ENCODE measurements at regions not wholly inside any gene's neighbourhood (a gene's known extent, or its start where the extent isn't known, plus 50 kb on each side); places are given as distances from the start of the nearest gene placed in this dataset.

DNA sequence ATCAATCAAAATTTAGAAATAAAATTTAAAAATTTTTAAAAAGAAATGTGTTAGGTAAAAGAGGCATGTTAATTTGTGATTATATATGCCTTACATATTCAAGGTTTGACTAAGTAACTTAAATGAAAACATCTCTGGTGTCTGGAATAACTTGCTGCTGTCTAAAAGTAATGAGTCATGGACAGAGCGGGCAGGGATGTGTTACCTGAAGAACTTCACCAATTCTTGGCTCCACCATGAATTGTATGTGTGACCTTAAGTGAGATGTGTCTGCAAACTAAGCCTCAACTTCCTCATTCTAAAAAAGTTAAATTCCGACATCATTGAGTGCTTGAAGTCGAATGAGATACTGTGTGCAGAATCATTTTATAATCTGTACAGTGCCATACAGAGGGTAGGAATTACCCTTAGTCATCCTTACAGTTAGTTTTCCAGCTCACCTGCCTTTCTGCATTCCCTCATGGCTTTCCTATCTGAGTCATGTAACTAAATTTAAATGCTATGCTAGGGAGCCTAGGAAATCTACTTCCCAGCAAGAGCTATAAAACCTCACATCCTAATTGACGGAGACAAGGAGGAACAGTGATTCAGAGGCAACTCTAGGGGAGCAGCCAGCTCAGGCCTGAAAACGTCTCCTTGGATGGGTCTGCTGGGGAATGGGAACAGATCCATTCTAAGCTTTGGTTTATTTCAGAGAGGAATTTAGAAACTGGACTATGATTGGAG, 100.7 kb upstream of the TSPAN2 start:
- H3K4ac ChIP-seq (ENCODE audit: low read depth, low read length), result peak overlapping the region; percentile 81
- DNase-seq, result peak; percentile 95
- no peaks in the 10 kb centered on the region for H3K27me3 ChIP-seq (ENCODE audit: control insufficient read depth, insufficient read depth, low read length)
- no peaks in the 10 kb centered on the region for H3K36me3 ChIP-seq (ENCODE audit: control insufficient read depth, insufficient read depth, low read length)
- H4K8ac ChIP-seq (ENCODE audit: low read depth in 2 of 2, low read length in 2 of 2), result peak overlapping the region; percentile 60 to 72; a peak in 3 of 4 replicates
- H3K14ac ChIP-seq (replicated peaks; ENCODE audit: low read depth, low read length), result peak overlapping the region; percentile 42; the same call in 1 of the 2 replicates
- H4K91ac ChIP-seq (ENCODE audit: insufficient read depth, low read depth, low read length), result peak overlapping the region; percentile 26; the same call in 1 of the 2 replicates
- no peaks in the 10 kb centered on the region for H3K79me1 ChIP-seq (ENCODE audit: low read depth in 1 of 2, low read length in 2 of 2)
- H2BK15ac ChIP-seq (ENCODE audit: low read depth, low read length), result peak overlapping the region; percentile 29; the same call in 2 of the 3 replicates
- TF ChIP-seq POLR2A (IDR thresholded peaks at IDR 0.05; ENCODE audit: low read depth, low read length) (peak; percentile 68; the same call in 1 of the 2 replicates), RAD21 (IDR thresholded peaks at IDR 0.05; ENCODE audit: low read length) (peak; percentile 28), MAZ (IDR thresholded peaks at IDR 0.05; ENCODE audit: borderline replicate concordance, low read depth, low read length) (no peak), SMC3 (IDR thresholded peaks at IDR 0.05; ENCODE audit: low read depth, low read length) (0 out of 2 replicates have a peak, but pooled peaks have one; percentile 18), RFX5 (IDR thresholded peaks at IDR 0.05; ENCODE audit: low read depth, low read length) (no peak), MAFK (IDR thresholded peaks at IDR 0.05; ENCODE audit: low read depth, low read length) (peak; percentile 75), BHLHE40 (IDR thresholded peaks at IDR 0.05; ENCODE audit: low read depth, low read length) (peak; percentile 58; the same call in 1 of the 2 replicates), NFE2L2 (IDR thresholded peaks at IDR 0.05; ENCODE audit: low read depth, low read length) (peak; percentile 98), FOS (IDR thresholded peaks at IDR 0.05; ENCODE audit: low read depth, low read length) (peak; percentile 50)
- TF ChIP-seq, protein P1, sequence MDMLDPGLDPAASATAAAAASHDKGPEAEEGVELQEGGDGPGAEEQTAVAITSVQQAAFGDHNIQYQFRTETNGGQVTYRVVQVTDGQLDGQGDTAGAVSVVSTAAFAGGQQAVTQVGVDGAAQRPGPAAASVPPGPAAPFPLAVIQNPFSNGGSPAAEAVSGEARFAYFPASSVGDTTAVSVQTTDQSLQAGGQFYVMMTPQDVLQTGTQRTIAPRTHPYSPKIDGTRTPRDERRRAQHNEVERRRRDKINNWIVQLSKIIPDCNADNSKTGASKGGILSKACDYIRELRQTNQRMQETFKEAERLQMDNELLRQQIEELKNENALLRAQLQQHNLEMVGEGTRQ (IDR thresholded peaks at IDR 0.05; ENCODE audit: low read depth, low read length), result no peak
- TF ChIP-seq, protein P2, sequence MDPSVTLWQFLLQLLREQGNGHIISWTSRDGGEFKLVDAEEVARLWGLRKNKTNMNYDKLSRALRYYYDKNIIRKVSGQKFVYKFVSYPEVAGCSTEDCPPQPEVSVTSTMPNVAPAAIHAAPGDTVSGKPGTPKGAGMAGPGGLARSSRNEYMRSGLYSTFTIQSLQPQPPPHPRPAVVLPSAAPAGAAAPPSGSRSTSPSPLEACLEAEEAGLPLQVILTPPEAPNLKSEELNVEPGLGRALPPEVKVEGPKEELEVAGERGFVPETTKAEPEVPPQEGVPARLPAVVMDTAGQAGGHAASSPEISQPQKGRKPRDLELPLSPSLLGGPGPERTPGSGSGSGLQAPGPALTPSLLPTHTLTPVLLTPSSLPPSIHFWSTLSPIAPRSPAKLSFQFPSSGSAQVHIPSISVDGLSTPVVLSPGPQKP (IDR thresholded peaks at IDR 0.05; ENCODE audit: borderline replicate concordance, low read depth, low read length), result no peak
- no TSS peak for BruUV-seq (replicated peaks)
- peak overlapping the region; percentile 75; the same call in 1 of the 2 replicates for H3K4me2 ChIP-seq (ENCODE audit: low read depth, low read length)
- peaks cover 2% of the 10 kb centered on the region; the same call in 1 of the 2 replicates for H4K20me1 ChIP-seq (ENCODE audit: insufficient read depth, low read length)
- peak overlapping the region; percentile 95 for H2BK5ac ChIP-seq (ENCODE audit: low read depth, low read length, poor library complexity, severe bottlenecking)
- peak overlapping the region; percentile 84; the same call in 1 of the 2 replicates for H3K18ac ChIP-seq (ENCODE audit: low read depth, low read length)
- H3K56ac ChIP-seq (ENCODE audit: extremely low read depth, insufficient read depth, low read length), result peak overlapping the region; percentile 54
- WGBS, 2 experiments (ENCODE audit: extremely low coverage in 2 of 2, insufficient read length in 1 of 2), result no CpG with 5 or more reads among the region's 5 CpGs
- H4K5ac ChIP-seq (ENCODE audit: low read depth, low read length), result 0 out of 2 replicates have a peak overlapping the region, but pooled peaks have one; percentile 19
- dilution Hi-C loops (cut with HindIII; ENCODE audit: low sequenced_read_pairs, unreplicated experiment) (no loop called here), in situ Hi-C loops (cut with MboI; ENCODE audit: low sequenced_read_pairs) (no loop called here), intact Hi-C loops (cut with micrococcal nuclease) (loop anchor here (5.0 kb wide), 1 partner anchor 47 kb away; no protein-coding TSS in a partner anchor)
- H3K9ac ChIP-seq (ENCODE audit: low read depth, low read length), result no peak overlapping the region
- H3K23ac ChIP-seq (ENCODE audit: low read depth, low read length), result peak overlapping the region; percentile 50; the same call in 1 of the 2 replicates
- H3K9me3 ChIP-seq (ENCODE audit: control insufficient read depth, insufficient read depth, low read length), result no peaks in the 10 kb centered on the region
- CTCF ChIA-PET, result interaction anchor here (0.6 to 1.5 kb wide), 3 partner anchors 14 to 48 kb away, joined by 3 to 6 read pairs (median 3); no protein-coding TSS in a partner anchor
- H2AFZ ChIP-seq (replicated peaks; ENCODE audit: low read length, poor library complexity), result no peak overlapping the region
- POLR2A ChIA-PET (ENCODE audit: unreplicated experiment), result no interaction called here
- peak overlapping the region; percentile 18; the same call in 1 of the 2 replicates for H3K27ac ChIP-seq (ENCODE audit: insufficient read depth, low read length)
- H3K9me1 ChIP-seq (ENCODE audit: insufficient read depth, low read length), result peaks cover 16% of the 10 kb centered on the region
- peak overlapping the region; percentile 47; the same call in 1 of the 2 replicates for H2AK5ac ChIP-seq (ENCODE audit: low read depth, low read length)
- ATAC-seq (ENCODE audit: low read depth), result peak; percentile 84
- no peak overlapping the region for H2AK9ac ChIP-seq (replicated peaks; ENCODE audit: low read depth, low read length, poor library complexity)
- H3K4me3 ChIP-seq (ENCODE audit: insufficient read depth, low read depth, low read length), result no peak overlapping the region
- H2BK120ac ChIP-seq (ENCODE audit: low read depth, low read length), result peak overlapping the region; percentile 91
- peak overlapping the region; percentile 89 for H2BK20ac ChIP-seq (ENCODE audit: low read depth, low read length)
- H3K4me1 ChIP-seq (ENCODE audit: control insufficient read depth, insufficient read depth, low read length), result peaks cover 21% of the 10 kb centered on the region
